ENCODE measurements at regions not wholly inside any gene's neighbourhood (a gene's known extent, or its start where the extent isn't known, plus 50 kb on each side); places are given as distances from the start of the nearest gene placed in this dataset.

DNA sequence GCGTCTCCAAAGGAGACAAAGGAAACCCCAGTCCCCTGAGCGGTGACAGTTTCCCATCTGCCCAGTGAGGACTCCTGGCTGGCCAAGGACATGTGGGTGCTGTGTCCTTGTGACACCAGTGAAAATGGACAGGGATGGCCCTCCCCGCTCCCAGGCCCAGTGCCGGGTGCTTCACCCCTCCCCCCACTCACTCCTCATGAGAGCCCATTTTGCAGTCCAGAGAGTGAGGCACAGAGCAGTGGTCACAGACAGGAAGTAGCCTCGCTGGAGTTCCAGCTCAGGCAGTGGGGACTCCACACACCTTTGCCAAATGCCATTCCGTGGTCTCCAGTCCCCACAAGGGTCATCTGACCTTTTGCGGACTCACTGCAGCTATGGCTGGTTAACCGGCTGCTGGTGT, 642.9 kb downstream of the PTPRU start:
- TF ChIP-seq EP300 (IDR thresholded peaks at IDR 0.05): no peak
- TF ChIP-seq, protein P1, sequence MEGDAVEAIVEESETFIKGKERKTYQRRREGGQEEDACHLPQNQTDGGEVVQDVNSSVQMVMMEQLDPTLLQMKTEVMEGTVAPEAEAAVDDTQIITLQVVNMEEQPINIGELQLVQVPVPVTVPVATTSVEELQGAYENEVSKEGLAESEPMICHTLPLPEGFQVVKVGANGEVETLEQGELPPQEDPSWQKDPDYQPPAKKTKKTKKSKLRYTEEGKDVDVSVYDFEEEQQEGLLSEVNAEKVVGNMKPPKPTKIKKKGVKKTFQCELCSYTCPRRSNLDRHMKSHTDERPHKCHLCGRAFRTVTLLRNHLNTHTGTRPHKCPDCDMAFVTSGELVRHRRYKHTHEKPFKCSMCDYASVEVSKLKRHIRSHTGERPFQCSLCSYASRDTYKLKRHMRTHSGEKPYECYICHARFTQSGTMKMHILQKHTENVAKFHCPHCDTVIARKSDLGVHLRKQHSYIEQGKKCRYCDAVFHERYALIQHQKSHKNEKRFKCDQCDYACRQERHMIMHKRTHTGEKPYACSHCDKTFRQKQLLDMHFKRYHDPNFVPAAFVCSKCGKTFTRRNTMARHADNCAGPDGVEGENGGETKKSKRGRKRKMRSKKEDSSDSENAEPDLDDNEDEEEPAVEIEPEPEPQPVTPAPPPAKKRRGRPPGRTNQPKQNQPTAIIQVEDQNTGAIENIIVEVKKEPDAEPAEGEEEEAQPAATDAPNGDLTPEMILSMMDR (IDR thresholded peaks at IDR 0.05): no peak
- TF ChIP-seq RARB (CRISPR knock-in tag; IDR thresholded peaks at IDR 0.05): no peak
- no peak for TF ChIP-seq RNF2 (IDR thresholded peaks at IDR 0.05; ENCODE audit: borderline replicate concordance, low read depth)
- TF ChIP-seq POLR2AphosphoS2 (conservative IDR thresholded peaks at IDR 0.05; ENCODE audit: low read length): no peak
- no peak for TF ChIP-seq NPAS2 (CRISPR knock-in tag; IDR thresholded peaks at IDR 0.05; ENCODE audit: borderline replicate concordance)
- TF ChIP-seq KDM1A (IDR thresholded peaks at IDR 0.05; ENCODE audit: low read depth): no peak
- TF ChIP-seq, protein P2, sequence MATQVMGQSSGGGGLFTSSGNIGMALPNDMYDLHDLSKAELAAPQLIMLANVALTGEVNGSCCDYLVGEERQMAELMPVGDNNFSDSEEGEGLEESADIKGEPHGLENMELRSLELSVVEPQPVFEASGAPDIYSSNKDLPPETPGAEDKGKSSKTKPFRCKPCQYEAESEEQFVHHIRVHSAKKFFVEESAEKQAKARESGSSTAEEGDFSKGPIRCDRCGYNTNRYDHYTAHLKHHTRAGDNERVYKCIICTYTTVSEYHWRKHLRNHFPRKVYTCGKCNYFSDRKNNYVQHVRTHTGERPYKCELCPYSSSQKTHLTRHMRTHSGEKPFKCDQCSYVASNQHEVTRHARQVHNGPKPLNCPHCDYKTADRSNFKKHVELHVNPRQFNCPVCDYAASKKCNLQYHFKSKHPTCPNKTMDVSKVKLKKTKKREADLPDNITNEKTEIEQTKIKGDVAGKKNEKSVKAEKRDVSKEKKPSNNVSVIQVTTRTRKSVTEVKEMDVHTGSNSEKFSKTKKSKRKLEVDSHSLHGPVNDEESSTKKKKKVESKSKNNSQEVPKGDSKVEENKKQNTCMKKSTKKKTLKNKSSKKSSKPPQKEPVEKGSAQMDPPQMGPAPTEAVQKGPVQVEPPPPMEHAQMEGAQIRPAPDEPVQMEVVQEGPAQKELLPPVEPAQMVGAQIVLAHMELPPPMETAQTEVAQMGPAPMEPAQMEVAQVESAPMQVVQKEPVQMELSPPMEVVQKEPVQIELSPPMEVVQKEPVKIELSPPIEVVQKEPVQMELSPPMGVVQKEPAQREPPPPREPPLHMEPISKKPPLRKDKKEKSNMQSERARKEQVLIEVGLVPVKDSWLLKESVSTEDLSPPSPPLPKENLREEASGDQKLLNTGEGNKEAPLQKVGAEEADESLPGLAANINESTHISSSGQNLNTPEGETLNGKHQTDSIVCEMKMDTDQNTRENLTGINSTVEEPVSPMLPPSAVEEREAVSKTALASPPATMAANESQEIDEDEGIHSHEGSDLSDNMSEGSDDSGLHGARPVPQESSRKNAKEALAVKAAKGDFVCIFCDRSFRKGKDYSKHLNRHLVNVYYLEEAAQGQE (IDR thresholded peaks at IDR 0.05): no peak
- TF ChIP-seq, protein P3, sequence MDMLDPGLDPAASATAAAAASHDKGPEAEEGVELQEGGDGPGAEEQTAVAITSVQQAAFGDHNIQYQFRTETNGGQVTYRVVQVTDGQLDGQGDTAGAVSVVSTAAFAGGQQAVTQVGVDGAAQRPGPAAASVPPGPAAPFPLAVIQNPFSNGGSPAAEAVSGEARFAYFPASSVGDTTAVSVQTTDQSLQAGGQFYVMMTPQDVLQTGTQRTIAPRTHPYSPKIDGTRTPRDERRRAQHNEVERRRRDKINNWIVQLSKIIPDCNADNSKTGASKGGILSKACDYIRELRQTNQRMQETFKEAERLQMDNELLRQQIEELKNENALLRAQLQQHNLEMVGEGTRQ (IDR thresholded peaks at IDR 0.05): no peak
- no peak for TF ChIP-seq CHD4 (IDR thresholded peaks at IDR 0.05; ENCODE audit: borderline replicate concordance)
- TF ChIP-seq RCOR1 (IDR thresholded peaks at IDR 0.05; ENCODE audit: low read depth, low read length): no peak
- TF ChIP-seq RFX5 (IDR thresholded peaks at IDR 0.05): no peak
